GM18507 (cell line): ENCODE measurements at regions not wholly inside any gene's neighbourhood (a gene's known extent, or its start where the extent isn't known, plus 50 kb on each side); places are given as distances from the start of the nearest gene placed in this dataset.

Experiments used
- DNase-seq: peaks from one replicate; pipeline ENCODE4 v3.0.0; 2011; ENCODE audit warnings: low read depth; ENCODE audit not compliant: insufficient read length; ENCODE audit errors: extremely low spot score
- FAIRE-seq: peaks from 2 replicates; lab custom pipeline; 2011; peaks lifted over from hg19 to GRCh38; lab: Jason Lieb, UNC

- no peak for FAIRE-seq
Measured at GRCh38 chr3:162764051-162764807, 1267.6 kb downstream of the OTOL1 start.

GRCh38 chr3:162764808-162765071 is 1268.1 kb downstream of the OTOL1 start:
- FAIRE-seq (no peak), DNase-seq (no peak)

More at GRCh38 chr3:162764051-162764807, 1267.6 kb downstream of the OTOL1 start:
- no peak for DNase-seq

- DNase-seq = no peak
- no peak for FAIRE-seq
Measured at GRCh38 chr3:162765524-162765923, 1268.9 kb downstream of the OTOL1 start.

DNA sequence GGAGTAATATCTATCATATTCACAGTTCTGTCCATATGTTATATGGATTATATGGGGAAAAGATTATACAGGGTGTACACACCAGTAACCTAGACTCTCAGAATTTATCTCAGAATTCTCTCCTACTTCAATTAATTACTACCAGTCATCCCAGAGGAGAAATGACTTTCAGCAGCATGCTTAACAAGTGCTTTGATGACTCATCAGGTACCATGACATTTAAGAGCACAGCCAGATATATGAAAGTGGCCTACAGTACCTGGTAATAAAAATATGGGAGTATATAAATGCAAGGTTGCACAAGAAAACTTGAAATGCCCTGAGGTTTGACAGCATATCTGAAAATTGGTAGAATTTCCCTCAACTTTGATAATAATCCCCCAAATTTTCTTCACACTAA is 1273.0 kb downstream of the OTOL1 start:
- no peak for DNase-seq

GRCh38 chr3:162770551-162770950 is 1273.9 kb downstream of the OTOL1 start:
- DNase-seq = no peak
- FAIRE-seq = no peak

More for the DNA sequence above, 1273.0 kb downstream of the OTOL1 start:
- no peak for FAIRE-seq

DNA sequence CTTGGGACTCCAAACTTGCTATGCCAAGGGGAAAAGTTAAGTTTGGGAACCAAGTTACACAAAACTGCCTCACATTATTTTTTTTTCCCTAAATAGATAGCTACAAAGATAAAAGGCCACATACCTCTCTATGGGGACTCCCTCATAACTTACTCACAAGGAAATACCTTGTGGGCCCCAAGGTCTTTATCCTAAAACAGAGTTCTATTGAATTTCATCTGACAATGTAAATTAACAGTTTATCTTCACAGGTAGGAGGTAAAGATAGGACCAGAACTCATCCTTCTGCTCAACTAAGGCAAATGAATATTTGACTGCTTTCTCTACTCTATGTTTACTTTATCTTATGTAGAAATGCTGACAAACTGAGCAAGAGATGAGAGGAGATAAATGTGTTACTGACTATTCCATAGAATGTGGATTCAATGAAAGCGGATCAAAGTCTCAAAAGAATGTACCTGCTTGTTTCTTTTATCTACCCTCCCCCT is 1278.0 kb downstream of the OTOL1 start:
- no peak for FAIRE-seq
- DNase-seq = no peak

DNA sequence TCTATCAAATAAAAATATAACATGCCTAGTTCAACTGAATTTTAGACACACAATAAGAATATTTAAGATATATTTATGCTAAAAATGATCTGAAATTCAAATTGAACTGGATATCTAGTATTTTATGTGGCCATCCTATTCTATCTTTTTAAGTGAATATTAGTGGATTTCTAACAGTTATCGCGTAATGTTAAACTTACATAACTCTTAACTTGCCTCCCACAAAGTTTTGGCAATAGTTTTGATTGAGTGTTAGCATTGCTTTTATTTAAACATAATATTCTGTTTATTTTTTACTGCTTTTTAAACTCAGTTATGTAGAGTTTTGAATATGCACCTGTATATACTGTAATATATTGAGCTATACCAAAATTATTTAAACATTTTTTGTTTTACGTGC is 1279.5 kb downstream of the OTOL1 start:
- no peak for FAIRE-seq
- no peak for DNase-seq

GRCh38 chr3:162777118-162777517 is 1280.5 kb downstream of the OTOL1 start:
- DNase-seq (no peak), FAIRE-seq (no peak)

DNA sequence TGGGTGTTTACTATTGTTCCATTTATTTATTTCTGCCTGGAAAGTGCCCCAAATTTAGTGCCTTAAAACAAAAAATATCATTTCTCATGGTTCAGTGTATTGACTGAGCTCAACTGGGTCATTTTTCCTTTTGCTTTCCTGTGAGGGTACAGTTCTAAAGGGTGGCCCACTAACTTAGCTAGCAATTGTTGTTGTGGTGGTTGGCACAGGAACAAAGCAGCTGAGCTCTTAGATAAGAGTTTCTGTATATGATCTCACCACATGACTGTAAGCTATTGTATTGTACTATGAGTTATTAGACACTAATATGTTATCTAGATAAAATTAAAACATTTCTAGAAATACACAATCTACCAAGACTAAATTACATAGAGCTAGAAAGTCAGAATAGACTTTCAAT is 1283.7 kb downstream of the OTOL1 start:
- DNase-seq = no peak
- no peak for FAIRE-seq

DNA sequence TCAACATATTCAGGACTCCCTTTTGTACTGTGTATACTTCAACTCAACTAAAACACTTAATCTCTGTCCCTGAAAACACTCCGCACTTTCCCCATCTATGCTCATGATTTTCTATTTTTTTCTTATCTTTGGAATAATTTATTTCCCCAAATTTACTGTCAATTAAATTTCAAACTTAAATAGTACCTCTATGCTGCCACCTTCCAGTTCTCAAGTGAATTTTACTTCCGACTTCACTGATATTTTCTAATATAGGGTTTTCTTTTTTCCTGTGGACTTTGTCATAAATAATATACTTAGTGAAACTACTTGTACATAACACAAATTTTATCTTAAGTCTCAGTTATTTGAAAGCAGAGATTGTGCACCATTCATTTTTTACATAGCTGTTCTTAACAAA is 1303.3 kb downstream of the OTOL1 start:
- DNase-seq (no peak), FAIRE-seq (no peak)

- FAIRE-seq = no peak
- no peak for DNase-seq
Measured at GRCh38 chr3:162802228-162802965, 1305.8 kb downstream of the OTOL1 start.

DNA sequence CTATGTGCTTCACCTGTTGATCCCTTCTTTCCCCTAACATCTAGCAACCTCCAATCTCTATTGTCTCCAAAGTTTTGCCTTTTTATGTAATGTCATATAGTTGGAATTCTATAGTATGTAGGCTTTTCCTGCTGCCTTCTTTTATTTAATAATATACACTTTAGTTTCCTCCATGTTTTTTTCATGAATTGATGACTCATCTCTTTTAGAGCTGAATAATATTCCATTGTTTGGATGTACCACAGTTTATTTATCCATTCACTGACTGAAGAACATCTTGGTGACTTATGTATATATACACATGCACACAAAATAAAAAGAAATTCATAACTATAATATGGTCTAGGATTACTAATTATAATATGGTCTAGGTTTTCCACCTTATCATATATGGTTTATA is 1314.2 kb downstream of the OTOL1 start:
- DNase-seq (no peak), FAIRE-seq (no peak)

GRCh38 chr3:162842549-162843216 is 1346.1 kb downstream of the OTOL1 start:
- no peak for FAIRE-seq
- no peak for DNase-seq

DNA sequence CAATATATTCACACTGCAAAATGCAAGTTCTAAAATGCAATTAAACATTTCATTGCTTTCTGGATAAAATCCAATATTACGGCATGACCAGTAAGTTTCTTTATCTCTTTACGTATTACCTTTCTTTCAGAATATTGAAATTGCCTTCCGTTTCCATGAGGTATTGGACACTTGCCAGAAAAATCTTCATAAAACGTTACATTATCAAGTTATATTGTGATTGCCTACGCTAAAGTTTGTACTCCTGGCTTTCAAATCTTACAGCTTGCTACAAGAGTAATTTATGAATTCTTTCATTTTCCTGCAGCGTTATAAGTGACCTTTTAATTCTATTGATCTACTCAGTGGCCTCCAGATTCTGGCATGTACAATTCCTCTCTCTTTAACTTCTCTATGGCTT is 1349.3 kb downstream of the OTOL1 start:
- FAIRE-seq = no peak

GRCh38 chr3:162847511-162847910 is 1350.9 kb downstream of the OTOL1 start:
- FAIRE-seq = no peak
- DNase-seq = no peak

More for the DNA sequence above, 1349.3 kb downstream of the OTOL1 start:
- DNase-seq = no peak

DNA sequence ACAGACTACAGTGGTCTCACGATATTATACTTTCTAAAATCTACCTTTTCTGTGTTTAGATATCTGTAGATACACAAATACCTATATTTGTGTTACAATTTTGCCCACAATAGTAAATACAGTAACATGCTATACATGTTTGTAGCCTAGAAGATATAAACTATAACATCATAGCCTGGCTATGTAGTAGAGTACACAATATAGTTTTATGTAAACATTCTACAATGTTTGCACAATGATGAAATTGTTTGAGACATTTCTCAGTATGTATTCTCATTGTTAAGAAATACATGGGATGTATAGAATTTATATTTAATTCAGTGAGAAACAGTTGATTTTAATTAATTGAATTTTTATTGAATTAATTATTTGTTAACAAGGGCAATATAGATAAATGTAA is 1367.0 kb downstream of the OTOL1 start:
- FAIRE-seq = no peak

GRCh38 chr3:162865466-162865865 is 1368.9 kb downstream of the OTOL1 start:
- DNase-seq (no peak), FAIRE-seq (no peak)

More for the DNA sequence above, 1367.0 kb downstream of the OTOL1 start:
- DNase-seq = no peak

- no peak for DNase-seq
- no peak for FAIRE-seq
Measured at GRCh38 chr3:162879021-162879562, 1382.5 kb downstream of the OTOL1 start.

- FAIRE-seq = no peak
Measured at GRCh38 chr3:162884373-162884772, 1387.8 kb downstream of the OTOL1 start.

More at GRCh38 chr3:162884373-162884772, 1387.8 kb downstream of the OTOL1 start:
- no peak for DNase-seq
